Lower leg skin (tissue), 4 donors: ENCODE measurements at regions not wholly inside any gene's neighbourhood (a gene's known extent, or its start where the extent isn't known, plus 50 kb on each side); places are given as distances from the start of the nearest gene placed in this dataset.

ENCODE experiments used
- DNase-seq, 2 donors: peaks; one replicate each; pipeline ENCODE4 v3.0.0-alpha.2; 2019; ENCODE audit warnings: low spot score in 2 of 2
- H3K4me3 ChIP-seq: fragments of 200-600 bp; sonication (generic); 2 replicates; pipeline ENCODE4 v1.5.1; 2017; ENCODE audit warnings: mild to moderate bottlenecking, low read depth; ENCODE audit not compliant: poor library complexity, severe bottlenecking
- CTCF ChIP-seq, 3 donors: fragments of 450-650 bp; IDR thresholded peaks; one replicate each; pipeline ENCODE4 v1.5.1; 2016; ENCODE audit warnings: antibody characterized with exemption in 3 of 3, mild to moderate bottlenecking in 3 of 3, moderate library complexity in 2 of 3
- POLR2A ChIP-seq, 2 donors: fragments of 450-650 bp; IDR thresholded peaks; one replicate each; pipeline ENCODE4 v1.6.1; 2016 to 2017; ENCODE audit warnings: antibody characterized with exemption in 2 of 2, mild to moderate bottlenecking in 1 of 2, moderate library complexity in 1 of 2
- WGBS, 2 donors: methylation state at CpG; one replicate each; pipeline ENCODE4 v1.1.5; 2018; 5-methylcytosine and 5-hydroxymethylcytosine counted together
- intact Hi-C: fragments of 100-400 bp; cut with DNase I; formaldehyde crosslinking; loops from one replicate; pipeline ENCODE4 v1.15.0; 2023; ENCODE audit warnings: low total_unique reads

GRCh38 chr10:108808228-108808627 is 1115.1 kb downstream of the XPNPEP1 start:
- H3K4me3 ChIP-seq, result no peak overlapping the region
- DNase-seq, result no peak
- 79 to 81% methylated on average over 2 of the region's 2 CpGs for WGBS, 2 donors
- TF ChIP-seq POLR2A (IDR thresholded peaks at IDR 0.05), result no peak
- TF ChIP-seq CTCF (IDR thresholded peaks at IDR 0.05), result no peak
- intact Hi-C loops, result no loop called here

- H3K4me3 ChIP-seq, result no peak overlapping the region
- TF ChIP-seq CTCF (IDR thresholded peaks at IDR 0.05) (no peak), POLR2A (IDR thresholded peaks at IDR 0.05) (no peak)
- no peak for DNase-seq
- intact Hi-C loops, result no loop called here
Observed at GRCh38 chr10:108801775-108802517, 1121.4 kb downstream of the XPNPEP1 start.

GRCh38 chr10:108801220-108801619 is 1122.1 kb downstream of the XPNPEP1 start:
- intact Hi-C loops, result no loop called here
- no peak for TF ChIP-seq POLR2A (IDR thresholded peaks at IDR 0.05)
- TF ChIP-seq CTCF (IDR thresholded peaks at IDR 0.05), result no peak
- no peak for DNase-seq
- no peak overlapping the region for H3K4me3 ChIP-seq
- 89 to 96% methylated on average over 2 of the region's 2 CpGs for WGBS, 2 donors

- intact Hi-C loops, result no loop called here
- WGBS, 2 donors, result 76 to 89% methylated on average over 1 of the region's 1 CpG
- no peak overlapping the region for H3K4me3 ChIP-seq
Observed at GRCh38 chr10:108797573-108797972, 1125.7 kb downstream of the XPNPEP1 start.

GRCh38 chr10:108791794-108792474 is 1131.4 kb downstream of the XPNPEP1 start:
- no peak overlapping the region for H3K4me3 ChIP-seq
- TF ChIP-seq CTCF (IDR thresholded peaks at IDR 0.05), result no peak
- no peak for TF ChIP-seq POLR2A (IDR thresholded peaks at IDR 0.05)
- no peak for DNase-seq
- WGBS, 2 donors, result 87 to 91% methylated on average over 1 of the region's 1 CpG
- intact Hi-C loops, result no loop called here

More at GRCh38 chr10:108797573-108797972, 1125.7 kb downstream of the XPNPEP1 start:
- TF ChIP-seq CTCF (IDR thresholded peaks at IDR 0.05) (no peak), POLR2A (IDR thresholded peaks at IDR 0.05) (no peak)
- no peak for DNase-seq
